ENCODE measurements at regions not wholly inside any gene's neighbourhood (a gene's known extent, or its start where the extent isn't known, plus 50 kb on each side); places are given as distances from the start of the nearest gene placed in this dataset.

GRCh38 chr1:175894581-175894980 lies 151.2 kb upstream of the TNR start:
- no peak for DNase-seq

DNA sequence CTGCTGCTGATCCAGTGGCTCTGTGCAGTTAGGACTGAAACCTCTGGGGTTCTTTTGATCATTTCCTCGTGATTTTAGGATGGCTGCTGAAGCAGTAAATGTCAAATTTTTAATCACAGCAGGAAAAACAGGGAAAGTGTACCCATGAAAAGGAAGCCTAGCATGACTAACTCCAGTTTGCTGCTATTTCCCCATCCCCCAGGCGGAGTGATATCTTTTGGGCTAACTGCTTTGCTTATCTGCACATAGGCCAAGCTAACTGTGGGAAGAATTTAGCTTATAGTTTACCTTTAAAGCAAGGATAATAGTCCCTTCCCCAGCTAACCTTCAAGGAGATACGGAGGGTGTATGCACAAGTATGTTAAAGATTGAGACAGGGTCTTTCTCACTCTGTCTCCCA lies 149.8 kb upstream of the TNR start:
- no peak for DNase-seq

DNA sequence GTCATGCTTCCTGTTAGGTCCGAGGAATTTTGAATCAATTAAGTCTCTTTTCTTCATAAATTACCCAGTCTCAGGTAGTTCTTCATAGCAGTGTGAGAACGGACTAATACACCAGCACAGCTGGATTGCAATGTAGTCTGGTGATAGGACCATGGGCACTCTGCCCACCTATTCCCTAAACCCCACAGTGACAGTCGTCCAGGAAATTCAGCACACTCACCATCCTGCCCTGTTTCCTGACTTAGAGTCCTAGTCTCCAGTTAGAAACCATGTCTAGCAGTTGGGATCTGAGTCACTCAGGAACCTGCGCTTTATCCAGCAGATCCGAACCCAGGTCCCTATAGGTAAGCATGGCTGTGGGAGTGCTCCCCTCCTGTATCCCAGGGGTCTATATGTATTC lies 149.3 kb upstream of the TNR start:
- DNase-seq, result no peak

DNA sequence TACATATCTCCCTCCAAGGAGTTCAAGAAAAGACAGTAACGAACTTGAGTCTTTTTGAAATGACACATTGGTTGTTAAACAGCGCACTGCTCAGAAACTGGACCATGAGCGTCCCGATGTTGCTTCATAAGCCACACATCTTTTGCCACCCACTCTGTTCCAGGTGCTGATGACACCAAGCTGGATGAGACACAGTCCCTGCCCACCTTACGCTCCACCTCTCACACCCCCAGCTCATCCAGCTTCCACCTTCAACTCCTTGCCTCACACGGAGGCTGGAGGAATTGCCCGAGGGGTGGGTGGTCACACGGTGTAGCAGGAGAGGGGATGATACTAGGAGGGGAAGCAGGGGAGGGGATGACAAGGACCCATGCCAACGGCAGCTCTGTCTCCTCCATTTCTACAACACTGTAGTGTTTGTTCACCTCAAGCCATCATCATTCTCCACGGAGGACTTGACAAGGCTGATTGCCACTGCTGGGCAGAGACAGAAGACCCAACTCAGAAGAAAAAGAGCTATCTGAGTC lies 148.5 kb upstream of the TNR start:
- DNase-seq, result no peak

- DNase-seq, result no peak
Observed at GRCh38 chr1:175890958-175891357, 147.6 kb upstream of the TNR start.

DNA sequence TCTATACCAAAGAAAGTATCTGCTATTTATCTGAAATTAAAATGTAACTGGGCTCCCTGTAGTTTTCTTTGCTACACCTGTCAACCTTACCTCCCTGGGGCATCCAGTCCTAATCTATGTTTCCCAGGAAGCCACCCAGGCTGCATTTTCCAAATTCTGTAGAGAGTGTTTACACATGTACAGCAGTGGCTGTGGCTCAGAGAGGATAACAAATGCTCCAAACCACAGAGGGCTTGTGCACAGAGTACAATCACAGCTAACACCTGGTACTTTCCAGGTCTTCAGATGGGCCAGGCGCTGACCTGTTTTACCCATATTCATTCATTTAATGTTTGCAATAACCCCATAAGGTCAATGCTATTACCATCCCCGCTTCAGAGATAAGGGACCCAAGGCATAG lies 146.5 kb upstream of the TNR start:
- no peak for DNase-seq

DNA sequence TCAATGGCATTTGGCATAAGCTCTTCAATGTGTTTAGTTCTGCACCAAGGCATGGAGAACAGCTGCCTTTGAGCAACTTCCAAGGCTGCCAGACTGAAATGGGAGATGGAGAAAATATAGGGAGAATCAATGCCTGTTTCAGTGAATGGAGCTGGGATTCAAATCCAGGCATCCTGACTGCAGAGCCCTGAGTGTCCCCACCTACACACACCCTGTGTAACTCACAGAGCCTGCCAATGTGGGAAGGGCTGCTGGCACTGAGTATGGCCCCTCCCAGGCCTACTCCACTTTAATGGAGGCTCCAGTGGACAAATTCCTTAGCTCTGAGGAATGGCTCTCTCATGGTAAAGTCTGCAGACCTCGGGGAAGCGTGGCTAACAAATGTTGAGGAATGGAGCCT lies 145.6 kb upstream of the TNR start:
- DNase-seq, result no peak

DNA sequence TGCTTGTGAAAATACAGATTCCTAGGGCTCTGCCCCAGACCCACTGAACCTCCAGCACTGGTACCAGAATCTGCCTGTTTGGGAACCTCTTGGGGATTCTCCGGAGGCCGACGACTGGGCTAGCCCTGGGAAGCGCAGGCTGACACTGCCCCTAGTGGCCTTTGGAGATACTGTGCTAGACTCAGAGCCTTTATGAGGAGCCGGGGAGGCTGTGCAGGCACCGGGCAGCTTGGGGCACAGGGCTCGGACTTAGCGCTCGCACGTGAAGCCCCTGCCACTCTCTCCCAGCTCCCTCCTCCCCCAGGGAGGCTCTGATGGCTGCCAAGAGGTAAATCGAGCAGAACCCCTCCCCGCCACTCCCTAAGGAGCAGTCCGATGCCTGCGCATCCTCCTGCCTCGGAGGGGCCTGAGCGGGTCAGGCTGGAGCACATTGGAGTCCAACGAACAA lies 144.6 kb upstream of the TNR start:
- DNase-seq, result peak; percentile 35

- no peak for DNase-seq
Observed at GRCh38 chr1:175887521-175887920, 144.1 kb upstream of the TNR start.

DNA sequence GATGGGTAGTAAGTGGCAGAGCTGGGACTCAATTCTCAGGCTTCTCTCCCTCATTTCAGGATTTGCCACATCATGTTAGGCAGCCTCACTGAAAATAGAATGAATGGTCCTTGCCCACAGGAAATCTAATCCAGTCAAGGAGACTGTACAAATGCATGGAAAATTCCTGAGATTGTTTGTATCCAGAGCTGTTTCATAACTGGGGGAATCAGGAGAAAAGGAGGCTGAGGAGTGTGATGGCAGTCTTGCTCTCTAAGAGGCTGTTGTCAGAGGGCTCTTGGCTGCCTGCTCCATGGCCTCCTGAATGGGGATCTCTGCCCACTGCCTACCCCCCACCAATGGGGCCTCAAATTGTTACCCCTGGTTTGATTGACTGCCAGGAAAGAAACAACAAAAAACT lies 141.9 kb upstream of the TNR start:
- DNase-seq, result no peak

GRCh38 chr1:175884369-175884768 lies 141.0 kb upstream of the TNR start:
- no peak for DNase-seq

DNA sequence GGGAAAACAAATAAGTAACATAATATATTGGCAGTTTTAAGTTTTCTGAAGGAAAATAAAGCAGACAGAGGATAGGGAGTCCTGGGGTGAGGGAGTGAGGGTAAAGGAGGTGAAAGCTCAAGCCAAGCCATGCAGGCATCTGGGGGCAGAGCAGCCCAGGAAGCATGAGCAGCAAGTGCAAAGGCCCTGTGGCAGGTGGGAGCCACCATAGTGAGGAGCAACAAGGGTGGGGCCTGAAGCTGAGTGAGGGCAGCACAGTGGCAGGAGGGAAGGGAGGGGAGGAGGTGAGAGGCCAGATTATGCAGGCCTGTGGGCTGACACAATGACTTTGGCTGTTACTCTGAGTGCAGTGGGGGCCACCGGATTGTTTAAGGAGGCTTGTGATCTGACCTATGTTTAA lies 138.8 kb upstream of the TNR start:
- no peak for DNase-seq

- no peak for DNase-seq
Observed at GRCh38 chr1:175881246-175881976, 138.0 kb upstream of the TNR start.

GRCh38 chr1:175878775-175879174 lies 135.4 kb upstream of the TNR start:
- no peak for DNase-seq

GRCh38 chr1:175877939-175878737 lies 134.7 kb upstream of the TNR start:
- DNase-seq, result no peak

- no peak for DNase-seq
Observed at GRCh38 chr1:175875556-175875955, 132.2 kb upstream of the TNR start.

GRCh38 chr1:175874081-175874480 lies 130.7 kb upstream of the TNR start:
- DNase-seq, result no peak

DNA sequence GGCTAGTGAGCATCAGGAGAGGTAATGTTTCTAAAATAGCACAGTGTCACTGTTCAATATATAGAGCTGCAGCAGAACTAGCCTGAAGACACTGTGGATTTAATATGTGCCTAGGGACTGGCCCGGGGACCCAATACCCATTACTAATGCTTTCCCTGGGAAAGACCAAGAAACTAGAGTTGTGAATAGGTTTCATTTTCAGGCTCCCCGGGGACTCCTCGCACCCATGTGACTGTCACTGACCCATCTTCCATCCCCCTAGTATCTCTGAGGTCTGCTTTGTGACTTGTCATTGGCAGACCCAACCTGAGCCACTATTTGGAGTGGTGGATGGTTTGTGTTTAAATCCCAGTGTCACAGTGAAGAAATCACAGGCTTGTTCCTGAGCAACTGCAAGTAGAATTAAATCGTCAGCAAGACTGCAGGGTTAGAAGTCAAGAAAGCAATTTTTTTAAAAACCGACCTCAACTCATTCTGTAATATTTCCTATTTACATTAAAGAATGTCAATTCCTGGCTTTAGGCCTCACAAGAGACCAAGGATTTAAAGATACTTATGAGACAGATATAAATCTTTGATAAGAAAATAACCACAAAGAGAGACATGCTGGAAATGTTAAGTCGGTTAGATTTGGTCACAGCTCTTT lies 130.0 kb upstream of the TNR start:
- DNase-seq, result no peak

GRCh38 chr1:175872588-175872987 lies 129.2 kb upstream of the TNR start:
- no peak for DNase-seq

DNA sequence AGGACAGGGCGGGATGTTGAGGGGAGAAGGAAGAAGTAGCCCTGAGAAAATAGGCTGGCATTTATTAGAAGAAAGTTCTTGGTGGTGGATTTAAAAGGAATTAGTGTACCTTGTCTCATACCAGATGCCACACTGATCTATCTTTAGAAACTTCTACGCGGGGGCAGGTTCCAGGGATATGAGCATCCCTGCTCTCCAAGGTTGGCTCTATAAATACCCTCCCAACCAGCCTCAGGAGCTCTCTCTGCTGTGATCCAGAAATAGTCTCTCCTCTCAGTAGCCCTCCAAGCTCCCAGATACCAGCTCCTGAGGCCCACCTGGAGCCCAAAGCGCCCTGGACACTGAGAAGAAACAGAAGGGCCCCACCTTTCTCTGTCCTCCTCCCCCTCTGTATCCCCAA lies 128.3 kb upstream of the TNR start:
- DNase-seq, result no peak

DNA sequence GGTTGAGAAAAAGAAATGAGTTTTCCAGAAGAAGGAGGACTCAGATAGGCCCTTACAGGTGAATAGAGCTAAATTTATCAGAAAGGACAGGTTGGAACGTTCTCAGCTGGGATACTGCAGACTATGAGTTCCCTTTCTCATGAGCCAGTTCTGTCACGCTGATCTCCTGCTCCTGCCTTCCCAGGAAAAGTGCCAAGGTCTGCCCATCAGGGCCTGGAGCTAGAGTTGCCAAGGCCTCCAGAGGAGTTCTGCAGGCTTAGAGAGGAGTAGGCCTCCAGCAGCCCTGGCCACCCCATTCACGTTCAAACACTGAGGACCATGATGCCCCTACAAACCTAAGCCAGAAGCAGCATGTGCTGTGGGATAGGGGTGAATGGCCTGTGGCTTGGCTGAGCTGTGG lies 126.8 kb upstream of the TNR start:
- no peak for DNase-seq

- DNase-seq, result no peak
Observed at GRCh38 chr1:175866776-175867175, 123.4 kb upstream of the TNR start.

GRCh38 chr1:175865041-175865766 lies 121.8 kb upstream of the TNR start:
- no peak for DNase-seq

Data from NCI-H2107 (cell line).